GM12872 (cell line): ENCODE measurements at regions not wholly inside any gene's neighbourhood (a gene's known extent, or its start where the extent isn't known, plus 50 kb on each side); places are given as distances from the start of the nearest gene placed in this dataset.

ENCODE experiments used
- TF ChIP-seq, protein P1 (sequence below): IDR thresholded peaks from 3 replicates; pipeline ENCODE4 v1.5.1; 2011; ENCODE audit warnings: low read depth, mild to moderate bottlenecking, low read length, moderate library complexity; ENCODE audit not compliant: insufficient read depth

DNA sequence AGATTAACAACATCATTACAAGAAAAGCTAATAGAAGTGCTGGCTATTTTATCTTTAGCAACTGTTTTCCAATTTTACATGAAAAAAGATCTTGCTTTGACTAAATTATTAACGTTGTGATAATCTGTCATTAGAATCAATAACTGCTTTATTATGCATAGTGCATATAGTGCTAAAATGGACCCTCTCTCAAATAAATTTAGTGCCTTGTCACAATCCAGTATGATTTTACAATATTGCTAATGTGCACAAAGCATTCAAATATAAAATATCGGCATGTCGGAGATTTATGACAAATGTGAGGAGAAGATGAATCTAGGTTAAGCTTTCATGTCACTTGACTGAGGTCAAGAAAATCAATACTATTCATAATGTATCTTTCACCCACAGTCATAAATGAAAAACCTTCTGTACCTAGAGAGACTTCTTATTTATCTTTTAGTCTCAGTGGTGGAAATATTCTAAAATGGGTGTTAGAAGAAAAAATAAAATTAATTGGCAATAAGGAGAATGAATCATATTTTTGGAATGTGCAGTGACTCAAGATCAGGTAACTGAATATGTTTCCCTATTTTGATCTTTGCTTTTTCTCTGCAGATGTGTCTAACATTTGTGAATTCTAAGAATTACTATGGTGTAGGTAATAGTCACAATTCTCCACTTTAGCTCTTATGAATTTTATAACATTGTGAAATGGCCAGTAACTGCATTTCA is 672.9 kb upstream of the GRAMD2B start:
- TF ChIP-seq, protein P1, sequence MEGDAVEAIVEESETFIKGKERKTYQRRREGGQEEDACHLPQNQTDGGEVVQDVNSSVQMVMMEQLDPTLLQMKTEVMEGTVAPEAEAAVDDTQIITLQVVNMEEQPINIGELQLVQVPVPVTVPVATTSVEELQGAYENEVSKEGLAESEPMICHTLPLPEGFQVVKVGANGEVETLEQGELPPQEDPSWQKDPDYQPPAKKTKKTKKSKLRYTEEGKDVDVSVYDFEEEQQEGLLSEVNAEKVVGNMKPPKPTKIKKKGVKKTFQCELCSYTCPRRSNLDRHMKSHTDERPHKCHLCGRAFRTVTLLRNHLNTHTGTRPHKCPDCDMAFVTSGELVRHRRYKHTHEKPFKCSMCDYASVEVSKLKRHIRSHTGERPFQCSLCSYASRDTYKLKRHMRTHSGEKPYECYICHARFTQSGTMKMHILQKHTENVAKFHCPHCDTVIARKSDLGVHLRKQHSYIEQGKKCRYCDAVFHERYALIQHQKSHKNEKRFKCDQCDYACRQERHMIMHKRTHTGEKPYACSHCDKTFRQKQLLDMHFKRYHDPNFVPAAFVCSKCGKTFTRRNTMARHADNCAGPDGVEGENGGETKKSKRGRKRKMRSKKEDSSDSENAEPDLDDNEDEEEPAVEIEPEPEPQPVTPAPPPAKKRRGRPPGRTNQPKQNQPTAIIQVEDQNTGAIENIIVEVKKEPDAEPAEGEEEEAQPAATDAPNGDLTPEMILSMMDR: no peak

DNA sequence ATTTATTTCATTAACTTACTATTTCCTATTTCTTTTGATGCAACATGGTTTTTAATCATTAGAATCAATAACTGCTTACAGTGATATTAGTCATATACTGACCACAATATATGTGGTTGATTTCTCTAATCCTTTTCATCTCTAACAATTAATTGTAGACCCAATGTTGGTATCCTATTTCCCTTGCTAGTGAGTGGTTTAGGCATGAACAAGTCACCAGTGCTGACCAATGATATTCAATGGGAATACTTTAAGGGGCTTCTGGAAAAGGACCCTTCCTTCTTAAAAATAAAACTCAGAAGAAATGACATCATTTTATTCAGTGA is 672.4 kb upstream of the GRAMD2B start:
- TF ChIP-seq, protein P1: no peak

DNA sequence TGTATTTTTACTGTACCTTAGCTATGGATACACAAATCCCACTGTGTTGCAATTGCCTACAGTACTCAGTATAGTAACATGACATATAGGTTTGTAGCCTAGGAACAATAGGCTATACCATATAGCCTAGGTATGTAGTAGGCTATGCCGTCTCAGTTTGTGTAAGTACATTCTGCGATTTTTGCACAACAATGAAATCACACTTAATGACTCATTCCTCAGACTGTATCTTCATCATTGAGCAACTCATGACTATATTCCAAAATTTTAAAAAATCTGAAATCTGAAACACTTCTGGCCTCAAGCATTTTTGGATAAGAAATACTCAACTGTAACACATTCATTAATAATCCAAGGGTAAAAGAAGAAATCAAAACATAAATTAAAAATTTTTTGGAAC is 666.8 kb upstream of the GRAMD2B start:
- TF ChIP-seq, protein P1: no peak

DNA sequence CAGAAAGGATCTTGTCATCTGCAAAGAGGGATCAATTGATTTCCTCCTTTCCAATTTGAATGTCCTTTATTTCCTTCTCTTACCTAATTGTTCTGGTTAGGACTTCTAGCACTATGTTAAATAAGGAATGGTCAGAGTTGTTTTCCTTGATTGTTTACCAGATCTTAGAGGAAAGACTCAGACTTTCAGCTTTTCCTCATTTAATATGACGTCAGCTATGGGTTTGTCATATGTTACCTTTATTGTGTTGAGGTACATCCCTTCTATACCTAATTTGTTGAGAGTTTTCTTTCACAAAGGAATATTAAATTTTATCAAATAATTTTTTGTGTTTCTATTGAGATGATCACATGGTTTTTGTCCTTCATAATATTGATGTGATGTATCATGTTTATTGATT is 656.5 kb upstream of the GRAMD2B start:
- TF ChIP-seq, protein P1: no peak

DNA sequence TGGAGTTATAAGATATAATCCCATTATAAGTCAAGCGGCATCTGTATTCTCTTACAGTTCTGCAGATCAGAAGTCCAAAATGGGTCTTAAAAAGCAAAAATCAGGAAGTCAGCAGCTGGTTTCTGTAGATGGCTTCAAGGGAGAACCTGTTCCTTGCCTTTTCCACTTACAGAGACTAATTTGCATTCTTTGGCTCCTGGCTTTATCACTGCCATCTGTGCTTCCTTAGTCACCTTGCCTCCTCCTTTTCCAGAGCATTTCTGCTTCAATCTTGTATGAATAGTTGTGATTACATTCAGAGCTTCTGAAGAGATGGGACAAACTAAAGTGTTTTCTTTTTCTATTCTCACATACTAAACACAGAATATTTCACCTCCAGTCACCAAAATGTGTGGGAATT is 647.3 kb upstream of the GRAMD2B start:
- TF ChIP-seq, protein P1: no peak

DNA sequence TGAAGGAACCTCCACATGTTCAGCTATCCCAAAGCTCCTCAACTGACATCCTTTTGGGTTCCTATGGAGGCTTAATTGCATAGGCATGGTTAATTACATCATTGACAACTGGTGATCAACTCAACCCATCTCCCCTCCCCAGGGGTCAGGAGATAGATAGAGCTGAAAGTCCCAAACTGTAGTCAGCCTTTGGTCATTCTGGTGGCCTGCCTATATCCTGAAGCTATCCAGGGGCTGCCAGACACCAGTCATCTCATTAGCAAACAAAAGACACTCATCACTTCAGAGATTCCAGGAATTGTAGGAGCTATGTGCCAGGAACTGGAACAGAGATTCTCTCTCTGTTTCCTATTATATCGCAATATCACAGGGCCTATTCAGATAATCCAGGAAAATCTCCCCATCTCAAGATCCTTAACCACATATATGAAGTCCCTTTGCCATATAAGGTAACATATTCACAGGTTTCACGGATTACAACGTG is 646.5 kb upstream of the GRAMD2B start:
- TF ChIP-seq, protein P1: no peak

DNA sequence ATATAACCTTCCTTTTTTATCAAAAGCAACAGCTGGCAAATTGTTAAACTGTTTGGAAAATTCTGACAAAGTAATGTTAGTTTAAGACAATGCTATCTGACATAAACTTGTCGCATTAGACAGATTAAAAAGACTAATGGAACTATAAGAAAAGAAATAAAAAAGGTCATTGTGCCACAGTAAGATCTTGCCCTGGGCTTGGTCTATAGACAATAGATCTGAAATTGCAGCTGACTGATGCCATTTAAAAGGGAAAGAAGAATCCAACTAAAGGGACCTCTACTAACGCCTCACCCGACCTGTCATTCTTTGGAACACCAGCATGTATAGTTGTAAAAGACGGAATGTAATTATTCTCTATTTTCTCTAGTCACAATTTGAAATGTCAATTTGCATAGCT is 644.4 kb upstream of the GRAMD2B start:
- TF ChIP-seq, protein P1: no peak
